GM12878 (cell line): ENCODE measurements at regions not wholly inside any gene's neighbourhood (a gene's known extent, or its start where the extent isn't known, plus 50 kb on each side); places are given as distances from the start of the nearest gene placed in this dataset.

ENCODE experiments used
- CTCF ChIP-seq, 3 experiments: IDR thresholded peaks in 2 of 3; conservative IDR thresholded peaks in 1 of 3; 2 replicates each; pipeline ENCODE4 v1.5.1; 2011; ENCODE audit warnings: low read depth in 3 of 3, low read length in 3 of 3, mild to moderate bottlenecking in 3 of 3, control low read depth in 2 of 3, moderate library complexity in 2 of 3, inconsistent platforms in 1 of 3, mixed read lengths in 1 of 3; ENCODE audit not compliant: control insufficient read depth in 2 of 3, insufficient read depth in 1 of 3; ENCODE audit errors: extremely low read depth in 1 of 3
- SUZ12 ChIP-seq: fragments of 200-600 bp; sonication (generic); IDR thresholded peaks from one replicate; pipeline ENCODE4 v1.6.1; 2018; ENCODE audit warnings: antibody characterized with exemption, mild to moderate bottlenecking; ENCODE audit not compliant: unreplicated experiment

GRCh38 chr6:23600118-23600517 is 525.9 kb upstream of the NRSN1 start:
- no peak for TF ChIP-seq CTCF (IDR thresholded peaks at IDR 0.05 in 2 of 3, conservative IDR thresholded peaks at IDR 0.05 in 1 of 3; ENCODE audit: control insufficient read depth in 2 of 3, extremely low read depth in 1 of 3, insufficient read depth in 1 of 3, low read depth in 3 of 3, low read length in 3 of 3)
- TF ChIP-seq SUZ12, result no peak
